GM18511 (cell line): ENCODE measurements at regions not wholly inside any gene's neighbourhood (a gene's known extent, or its start where the extent isn't known, plus 50 kb on each side); places are given as distances from the start of the nearest gene placed in this dataset.
"Not testable (repeated sequence)": the region's sequence is repeated elsewhere in the genome, so short reads cannot be mapped to it uniquely, and the experiment has no call there.

Source experiments
- ATAC-seq: cut with Tn5 transposase; IDR thresholded peaks from one replicate; pipeline ENCODE4 v1.9.1; 2021; ENCODE audit warnings: mild to moderate bottlenecking, moderate library complexity; ENCODE audit not compliant: unreplicated experiment

GRCh38 chr9:86633945-86634344, 279.7 kb upstream of the TUT7 start:
- ATAC-seq: no peak

- ATAC-seq: no peak
These were observed 278.3 kb upstream of the TUT7 start for GRCh38 chr9:86632537-86632936.

GRCh38 chr9:86629530-86629929, 275.3 kb upstream of the TUT7 start:
- no peak for ATAC-seq

- ATAC-seq: no peak
These were observed 272.6 kb upstream of the TUT7 start for GRCh38 chr9:86626802-86627201.

GRCh38 chr9:86624630-86625029, 270.4 kb upstream of the TUT7 start:
- no peak for ATAC-seq

GRCh38 chr9:86614871-86615849, 260.9 kb upstream of the TUT7 start:
- no peak for ATAC-seq

GRCh38 chr9:86613943-86614342, 259.7 kb upstream of the TUT7 start:
- ATAC-seq: no peak

- ATAC-seq: not testable (repeated sequence)
These were observed 257.3 kb upstream of the TUT7 start for GRCh38 chr9:86611534-86611933.

GRCh38 chr9:86605303-86605702, 251.1 kb upstream of the TUT7 start:
- ATAC-seq: no peak

GRCh38 chr9:86604741-86605140, 250.5 kb upstream of the TUT7 start:
- ATAC-seq: no peak

- no peak for ATAC-seq
These were observed 248.5 kb upstream of the TUT7 start for GRCh38 chr9:86602715-86603114.

GRCh38 chr9:86601697-86602096, 247.5 kb upstream of the TUT7 start:
- no peak for ATAC-seq

- no peak for ATAC-seq
These were observed 246.8 kb upstream of the TUT7 start for GRCh38 chr9:86600977-86601376.

GRCh38 chr9:86600291-86600690, 246.1 kb upstream of the TUT7 start:
- ATAC-seq: no peak

GRCh38 chr9:86599561-86599960, 245.4 kb upstream of the TUT7 start:
- no peak for ATAC-seq

- no peak for ATAC-seq
These were observed 244.4 kb upstream of the TUT7 start for GRCh38 chr9:86598411-86599239.

GRCh38 chr9:86594724-86595123, 240.5 kb upstream of the TUT7 start:
- no peak for ATAC-seq

- ATAC-seq: no peak
These were observed 237.3 kb upstream of the TUT7 start for GRCh38 chr9:86591472-86591871.

GRCh38 chr9:86589730-86590129, 235.5 kb upstream of the TUT7 start:
- no peak for ATAC-seq

- no peak for ATAC-seq
These were observed 235.1 kb upstream of the TUT7 start for GRCh38 chr9:86589273-86589672.

GRCh38 chr9:86586144-86586494, 231.9 kb upstream of the TUT7 start:
- no peak for ATAC-seq
